ENCODE measurements at regions not wholly inside any gene's neighbourhood (a gene's known extent, or its start where the extent isn't known, plus 50 kb on each side); places are given as distances from the start of the nearest gene placed in this dataset.

- TF ChIP-seq EZH2 (IDR thresholded peaks at IDR 0.05; ENCODE audit: low read length, unreplicated experiment) (no peak), EZH2phosphoT487 (IDR thresholded peaks at IDR 0.05; ENCODE audit: borderline replicate concordance, low read length) (no peak)
- TF ChIP-seq, protein P1, sequence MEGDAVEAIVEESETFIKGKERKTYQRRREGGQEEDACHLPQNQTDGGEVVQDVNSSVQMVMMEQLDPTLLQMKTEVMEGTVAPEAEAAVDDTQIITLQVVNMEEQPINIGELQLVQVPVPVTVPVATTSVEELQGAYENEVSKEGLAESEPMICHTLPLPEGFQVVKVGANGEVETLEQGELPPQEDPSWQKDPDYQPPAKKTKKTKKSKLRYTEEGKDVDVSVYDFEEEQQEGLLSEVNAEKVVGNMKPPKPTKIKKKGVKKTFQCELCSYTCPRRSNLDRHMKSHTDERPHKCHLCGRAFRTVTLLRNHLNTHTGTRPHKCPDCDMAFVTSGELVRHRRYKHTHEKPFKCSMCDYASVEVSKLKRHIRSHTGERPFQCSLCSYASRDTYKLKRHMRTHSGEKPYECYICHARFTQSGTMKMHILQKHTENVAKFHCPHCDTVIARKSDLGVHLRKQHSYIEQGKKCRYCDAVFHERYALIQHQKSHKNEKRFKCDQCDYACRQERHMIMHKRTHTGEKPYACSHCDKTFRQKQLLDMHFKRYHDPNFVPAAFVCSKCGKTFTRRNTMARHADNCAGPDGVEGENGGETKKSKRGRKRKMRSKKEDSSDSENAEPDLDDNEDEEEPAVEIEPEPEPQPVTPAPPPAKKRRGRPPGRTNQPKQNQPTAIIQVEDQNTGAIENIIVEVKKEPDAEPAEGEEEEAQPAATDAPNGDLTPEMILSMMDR (conservative IDR thresholded peaks at IDR 0.05; ENCODE audit: low read depth, low read length): no peak
Measured at GRCh38 chr11:97359016-97359415, 969.2 kb downstream of the JRKL start.
